ENCODE measurements at regions not wholly inside any gene's neighbourhood (a gene's known extent, or its start where the extent isn't known, plus 50 kb on each side); places are given as distances from the start of the nearest gene placed in this dataset.
"Not testable (repeated sequence)": the region's sequence is repeated elsewhere in the genome, so short reads cannot be mapped to it uniquely, and the experiment has no call there.

DNA sequence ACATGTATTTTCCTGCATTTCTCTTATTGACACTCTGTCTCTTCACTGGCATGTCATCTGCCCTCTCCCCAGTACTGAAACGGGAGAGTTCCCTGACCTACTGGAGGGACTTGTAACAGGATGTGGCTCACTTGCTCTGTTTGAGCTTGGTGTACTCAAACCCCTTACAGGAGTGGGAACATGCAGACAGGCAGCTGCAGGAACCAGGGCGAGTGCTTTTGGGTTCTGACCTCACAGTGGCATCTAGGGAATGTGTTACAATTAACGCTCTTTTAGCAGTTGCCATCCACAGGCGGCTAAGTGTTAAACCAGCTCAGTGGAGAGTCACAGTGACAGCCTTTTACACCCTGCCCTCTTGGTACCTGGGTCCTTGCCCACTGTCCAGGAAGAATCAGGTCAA lies 300.3 kb upstream of the GRAMD2B start:
- no peak overlapping the region for H3K27ac Mint-ChIP-seq
- H3K9me3 Mint-ChIP-seq: no peaks in the 10 kb centered on the region
- H3K36me3 Mint-ChIP-seq: no peaks in the 10 kb centered on the region
- ATAC-seq: peak; percentile 28
- no peaks in the 10 kb centered on the region for H3K4me1 Mint-ChIP-seq
- H3K4me3 Mint-ChIP-seq: no peak overlapping the region
- H3K27me3 Mint-ChIP-seq: no peaks in the 10 kb centered on the region

DNA sequence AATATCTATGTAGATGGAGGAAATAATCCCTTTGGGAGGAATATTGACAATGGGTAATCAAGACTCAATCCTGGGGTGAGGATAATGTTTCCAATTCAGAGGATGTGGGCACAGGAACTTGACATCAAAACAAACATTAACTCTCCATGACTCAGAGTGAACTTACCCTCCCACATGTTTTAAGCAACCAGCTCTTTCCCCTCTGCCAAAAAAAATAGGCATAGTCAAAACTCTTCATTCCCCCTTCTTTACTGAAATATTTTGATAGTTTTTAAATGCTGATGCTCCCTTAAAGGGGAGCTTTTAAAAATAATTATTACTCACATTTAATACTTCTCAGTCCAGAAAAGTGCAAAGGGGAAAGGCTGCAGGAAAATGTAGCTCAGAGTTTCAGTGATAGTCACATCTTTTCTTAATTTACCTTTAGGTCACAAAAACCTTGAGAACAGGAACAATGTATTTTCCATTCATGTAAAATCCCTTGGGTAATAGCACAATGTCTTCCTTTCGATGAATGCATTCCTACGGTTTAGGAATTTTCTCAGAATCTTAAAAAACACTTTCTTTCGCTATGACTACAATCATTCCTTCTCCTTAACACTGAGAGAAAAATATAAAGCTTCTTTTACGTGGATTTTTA lies 298.4 kb upstream of the GRAMD2B start:
- H3K9me3 Mint-ChIP-seq: no peaks in the 10 kb centered on the region
- no peaks in the 10 kb centered on the region for H3K36me3 Mint-ChIP-seq
- H3K27ac Mint-ChIP-seq: no peak overlapping the region
- H3K4me3 Mint-ChIP-seq: no peak overlapping the region
- H3K4me1 Mint-ChIP-seq: no peaks in the 10 kb centered on the region
- H3K27me3 Mint-ChIP-seq: no peaks in the 10 kb centered on the region
- ATAC-seq: no peak

DNA sequence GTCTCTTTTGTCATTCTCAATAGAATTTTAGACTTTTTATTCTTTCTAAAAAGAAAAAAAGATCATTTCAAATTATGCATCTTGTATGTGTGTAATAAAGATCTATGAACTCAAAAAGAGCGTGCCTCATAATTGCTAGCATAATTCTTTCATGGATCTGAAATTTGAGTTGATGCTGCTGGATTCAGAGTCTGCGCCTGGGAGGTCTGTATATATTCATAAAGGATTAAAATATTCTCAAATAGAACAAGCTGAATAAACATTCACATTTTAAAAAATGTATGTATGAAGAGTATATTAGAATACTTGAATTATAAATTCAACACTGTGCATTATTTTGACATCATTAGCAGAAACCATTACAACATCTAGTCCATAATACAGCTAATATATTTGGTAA lies 297.8 kb upstream of the GRAMD2B start:
- H3K27me3 Mint-ChIP-seq: no peaks in the 10 kb centered on the region
- no peak for ATAC-seq
- H3K36me3 Mint-ChIP-seq: no peaks in the 10 kb centered on the region
- no peak overlapping the region for H3K4me3 Mint-ChIP-seq
- H3K27ac Mint-ChIP-seq: no peak overlapping the region
- H3K4me1 Mint-ChIP-seq: no peaks in the 10 kb centered on the region
- no peaks in the 10 kb centered on the region for H3K9me3 Mint-ChIP-seq

DNA sequence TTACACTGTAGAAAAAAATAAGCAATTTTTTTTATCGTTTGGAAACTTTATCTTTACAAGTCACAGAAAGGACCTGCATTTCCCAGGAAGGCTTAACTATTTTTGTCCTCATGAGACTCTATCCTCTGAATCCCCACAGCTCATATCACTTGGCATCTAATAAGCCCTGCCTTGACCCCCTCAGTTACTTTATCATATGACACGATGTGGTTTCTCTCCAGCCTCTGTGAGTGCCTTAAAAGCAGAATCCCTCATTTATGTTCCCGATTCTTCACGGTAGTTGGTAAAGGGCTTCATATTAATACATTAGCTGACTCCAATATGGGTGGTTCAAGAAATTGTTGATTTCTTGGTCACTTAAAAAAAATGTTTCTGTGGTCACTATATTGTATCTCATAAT lies 296.6 kb upstream of the GRAMD2B start:
- no peak for ATAC-seq
- Mint-ChIP-seq H3K36me3 (no peaks in the 10 kb centered on the region), H3K4me3 (no peak overlapping the region), H3K27me3 (no peaks in the 10 kb centered on the region), H3K4me1 (no peaks in the 10 kb centered on the region), H3K9me3 (peaks cover 6% of the 10 kb centered on the region), H3K27ac (no peak overlapping the region)

DNA sequence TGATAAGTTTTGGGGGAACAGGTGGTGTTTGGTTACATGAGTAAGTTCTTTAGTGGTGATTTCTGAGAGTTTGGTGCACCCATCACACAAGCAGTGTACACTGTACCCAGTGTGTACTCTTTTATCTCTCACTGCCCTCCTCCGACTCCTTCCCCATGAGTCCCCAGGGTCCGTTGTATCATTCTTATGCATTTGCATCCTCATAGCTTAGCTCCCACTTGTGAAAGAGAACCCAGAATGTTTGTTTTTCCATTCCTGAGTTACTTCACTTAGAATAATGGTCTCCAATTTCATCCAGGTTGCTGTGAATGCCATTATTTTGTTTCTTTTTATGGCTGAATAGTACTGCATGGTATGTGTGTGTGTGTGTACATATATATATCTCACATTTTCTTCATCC lies 295.8 kb upstream of the GRAMD2B start:
- H3K9me3 Mint-ChIP-seq, H3K36me3 Mint-ChIP-seq, H3K4me3 Mint-ChIP-seq, H3K27ac Mint-ChIP-seq, H3K4me1 Mint-ChIP-seq, H3K27me3 Mint-ChIP-seq, ATAC-seq: not testable (repeated sequence)

DNA sequence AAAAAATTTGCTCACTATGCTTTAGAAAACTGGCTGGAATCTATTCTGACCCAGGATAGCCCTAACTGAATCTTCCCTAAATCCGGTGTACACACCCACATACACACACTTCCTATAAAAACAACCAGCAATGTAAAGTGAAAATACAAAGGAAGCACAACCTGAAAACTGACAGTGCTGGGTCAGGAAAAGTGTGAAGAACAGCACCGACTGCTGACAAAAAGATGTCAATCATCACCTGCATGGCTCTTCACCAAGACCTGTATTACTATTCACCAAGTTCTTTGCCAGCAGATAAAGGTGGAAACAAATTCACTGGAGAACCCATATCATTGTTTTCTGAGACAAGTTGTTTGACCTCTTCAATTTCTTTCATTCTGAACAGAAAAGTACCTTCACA lies 293.8 kb upstream of the GRAMD2B start:
- H3K4me3 Mint-ChIP-seq: no peak overlapping the region
- H3K27me3 Mint-ChIP-seq: no peaks in the 10 kb centered on the region

DNA sequence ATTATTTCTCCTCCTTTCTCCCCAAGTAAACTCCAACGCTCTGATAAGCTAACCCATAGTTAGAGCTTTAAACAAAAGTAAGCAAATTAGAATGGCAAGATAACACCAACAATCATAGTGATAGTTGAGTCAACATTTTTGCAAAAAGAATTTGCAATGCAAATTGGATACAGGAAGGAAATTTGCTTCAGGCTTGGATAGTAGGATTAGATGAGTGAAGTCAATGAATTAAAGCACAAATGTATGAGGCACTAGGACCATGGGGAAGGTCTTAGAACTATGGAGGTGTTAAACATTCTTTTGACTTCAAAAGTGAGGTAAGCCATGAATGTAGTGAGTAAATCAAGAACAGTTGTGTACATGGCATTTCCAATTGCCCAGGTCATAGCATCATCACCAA lies 289.8 kb upstream of the GRAMD2B start:
- H3K4me1 Mint-ChIP-seq: no peaks in the 10 kb centered on the region
- no peak overlapping the region for H3K4me3 Mint-ChIP-seq
- no peaks in the 10 kb centered on the region for H3K27me3 Mint-ChIP-seq
- no peak overlapping the region for H3K27ac Mint-ChIP-seq
- no peak for ATAC-seq
- no peaks in the 10 kb centered on the region for H3K36me3 Mint-ChIP-seq
- H3K9me3 Mint-ChIP-seq: peaks cover 9% of the 10 kb centered on the region

More for the DNA sequence above, 293.8 kb upstream of the GRAMD2B start:
- no peaks in the 10 kb centered on the region for H3K36me3 Mint-ChIP-seq
- peaks cover 7% of the 10 kb centered on the region for H3K9me3 Mint-ChIP-seq
- ATAC-seq: no peak
- no peak overlapping the region for H3K27ac Mint-ChIP-seq
- H3K4me1 Mint-ChIP-seq: no peaks in the 10 kb centered on the region

DNA sequence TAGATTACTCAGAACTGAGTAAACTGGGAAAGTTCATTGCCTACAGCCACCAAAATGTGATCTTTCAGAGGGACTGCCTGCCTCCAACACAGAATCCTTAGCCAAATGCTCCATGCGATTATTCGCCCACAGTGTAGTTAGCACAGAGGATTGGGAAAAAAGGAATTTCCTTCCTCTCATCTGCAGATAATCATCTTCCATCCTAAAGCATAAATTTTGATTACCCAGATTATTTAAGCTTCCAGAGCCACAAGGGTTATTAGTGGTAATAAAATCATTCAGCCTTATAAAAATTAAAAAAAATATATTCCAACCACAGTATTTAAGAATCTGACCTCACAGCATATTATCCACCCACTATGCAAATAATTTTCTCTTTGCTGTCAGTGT lies 285.3 kb upstream of the GRAMD2B start:
- H3K27ac Mint-ChIP-seq: no peak overlapping the region
- no peak for ATAC-seq
- no peak overlapping the region for H3K4me3 Mint-ChIP-seq
- no peaks in the 10 kb centered on the region for H3K27me3 Mint-ChIP-seq
- H3K36me3 Mint-ChIP-seq: no peaks in the 10 kb centered on the region
- peaks cover 3% of the 10 kb centered on the region for H3K9me3 Mint-ChIP-seq
- no peaks in the 10 kb centered on the region for H3K4me1 Mint-ChIP-seq

DNA sequence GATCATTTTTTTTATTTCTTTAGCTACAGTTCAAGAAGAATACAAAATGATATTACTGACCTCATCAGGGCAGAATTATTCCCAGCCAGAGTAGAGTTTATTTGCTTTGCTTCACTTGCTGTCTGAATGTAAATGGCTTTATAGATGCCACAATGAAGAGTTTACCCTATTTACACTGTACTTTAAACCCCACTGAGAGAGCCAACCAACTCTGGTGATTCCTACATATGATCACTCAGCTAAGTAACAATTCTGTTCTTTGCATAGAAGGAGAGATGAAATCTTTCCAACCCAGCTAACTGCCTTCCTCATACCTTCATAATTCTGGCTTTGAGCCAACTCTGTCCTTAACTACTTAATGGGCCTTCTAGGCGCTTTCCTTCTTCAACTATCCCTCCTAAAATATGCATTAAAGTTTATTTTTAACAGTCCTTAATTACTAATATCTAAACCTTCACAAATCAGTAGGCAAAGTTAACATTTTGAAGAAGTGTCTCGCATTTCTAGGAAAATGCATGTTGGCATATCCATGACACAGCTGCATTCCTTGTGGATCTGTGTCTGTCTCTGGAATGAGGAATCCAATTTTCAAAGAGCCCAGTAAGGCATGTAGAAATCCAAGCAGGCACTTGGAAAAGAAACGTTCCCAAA lies 284.8 kb upstream of the GRAMD2B start:
- ATAC-seq: no peak
- H3K4me1 Mint-ChIP-seq: no peaks in the 10 kb centered on the region
- no peak overlapping the region for H3K27ac Mint-ChIP-seq
- no peak overlapping the region for H3K4me3 Mint-ChIP-seq
- H3K27me3 Mint-ChIP-seq: no peaks in the 10 kb centered on the region
- H3K36me3 Mint-ChIP-seq: no peaks in the 10 kb centered on the region
- peaks cover 3% of the 10 kb centered on the region for H3K9me3 Mint-ChIP-seq

DNA sequence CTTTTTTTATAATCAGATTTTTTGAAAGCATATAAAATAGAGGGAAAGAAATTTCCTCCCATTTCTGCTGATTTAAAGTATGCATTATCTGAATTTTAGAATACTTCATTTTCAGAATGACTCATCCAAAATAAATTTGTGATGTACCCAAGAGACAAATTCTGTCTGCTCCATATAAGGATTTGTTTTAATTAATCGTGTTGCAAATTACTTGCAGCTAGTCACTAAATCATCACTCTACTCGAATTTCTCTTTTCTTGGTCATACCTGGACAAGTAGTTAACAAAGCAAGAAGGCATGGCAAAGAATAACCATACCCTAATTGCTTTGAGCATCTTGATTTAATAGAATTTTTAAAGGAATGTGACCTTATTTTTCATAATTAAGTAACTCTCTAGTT lies 284.1 kb upstream of the GRAMD2B start:
- ATAC-seq: no peak

DNA sequence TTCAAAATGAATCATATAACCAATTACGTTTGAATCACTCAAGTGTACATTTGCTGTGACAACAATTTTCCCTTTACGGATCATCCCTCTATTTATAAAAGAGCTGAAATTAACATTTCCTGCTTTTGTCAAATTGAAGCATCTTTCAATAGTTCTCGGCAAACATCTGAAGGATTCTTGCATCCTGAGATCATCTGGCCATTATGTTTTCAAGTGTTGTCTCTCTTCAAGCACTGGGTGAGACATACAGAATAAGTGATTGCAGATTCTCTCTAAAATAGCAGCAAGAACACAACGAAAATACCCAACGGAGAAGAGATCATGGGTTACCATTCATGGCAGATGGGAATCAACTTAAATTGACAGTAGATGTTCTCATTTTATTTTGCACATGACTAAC lies 283.4 kb upstream of the GRAMD2B start:
- H3K27me3 Mint-ChIP-seq: no peaks in the 10 kb centered on the region
- no peak for ATAC-seq
- H3K27ac Mint-ChIP-seq: no peak overlapping the region
- H3K36me3 Mint-ChIP-seq: no peaks in the 10 kb centered on the region
- H3K4me1 Mint-ChIP-seq: no peaks in the 10 kb centered on the region
- no peak overlapping the region for H3K4me3 Mint-ChIP-seq
- H3K9me3 Mint-ChIP-seq: no peaks in the 10 kb centered on the region

More for the DNA sequence above, 284.1 kb upstream of the GRAMD2B start:
- Mint-ChIP-seq H3K27me3 (no peaks in the 10 kb centered on the region), H3K36me3 (no peaks in the 10 kb centered on the region), H3K27ac (no peak overlapping the region), H3K9me3 (peaks cover 3% of the 10 kb centered on the region), H3K4me1 (no peaks in the 10 kb centered on the region), H3K4me3 (no peak overlapping the region)

DNA sequence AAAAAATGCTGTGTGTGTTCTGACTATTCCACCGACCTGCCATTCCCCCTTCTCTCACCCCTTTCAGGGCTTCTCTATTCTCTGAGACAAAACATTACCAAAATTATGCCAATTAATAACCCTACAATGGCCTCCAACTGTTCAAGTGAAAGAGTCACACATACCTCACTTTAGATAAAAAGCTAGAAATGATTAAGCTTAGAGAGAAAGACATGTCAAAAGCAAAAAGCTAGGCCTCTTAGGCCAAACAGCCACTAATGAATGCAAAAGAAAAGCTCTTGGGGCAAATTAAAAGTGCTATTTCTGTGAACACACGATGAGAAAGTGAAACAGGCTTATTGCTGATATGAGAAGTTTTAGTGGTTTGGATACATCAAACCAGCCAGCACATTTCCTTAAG lies 279.6 kb upstream of the GRAMD2B start:
- Mint-ChIP-seq H3K9me3 (no peaks in the 10 kb centered on the region), H3K36me3 (no peaks in the 10 kb centered on the region), H3K4me1 (no peaks in the 10 kb centered on the region), H3K4me3 (no peak overlapping the region), H3K27me3 (no peaks in the 10 kb centered on the region), H3K27ac (no peak overlapping the region)
- no peak for ATAC-seq

DNA sequence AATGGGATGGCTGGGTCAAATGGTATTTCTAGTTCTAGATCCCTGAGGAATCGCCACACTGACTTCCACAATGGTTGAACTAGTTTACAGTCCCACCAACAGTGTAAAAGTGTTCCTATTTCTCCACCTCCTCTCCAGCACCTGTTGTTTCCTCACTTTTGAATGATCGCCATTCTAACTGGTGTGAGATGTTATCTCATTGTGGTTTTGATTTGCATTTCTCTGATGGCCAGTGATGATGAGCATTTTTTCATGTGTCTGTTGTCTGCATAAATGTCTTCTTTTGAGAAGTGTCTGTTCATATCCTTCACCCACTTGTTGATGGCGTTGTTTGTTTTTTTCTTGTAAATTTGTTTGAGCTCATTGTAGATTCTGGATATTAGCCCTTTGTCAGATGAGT lies 272.9 kb upstream of the GRAMD2B start:
- not testable (repeated sequence) for H3K4me3 Mint-ChIP-seq, ATAC-seq, H3K27me3 Mint-ChIP-seq, H3K4me1 Mint-ChIP-seq, H3K27ac Mint-ChIP-seq, H3K9me3 Mint-ChIP-seq, H3K36me3 Mint-ChIP-seq

DNA sequence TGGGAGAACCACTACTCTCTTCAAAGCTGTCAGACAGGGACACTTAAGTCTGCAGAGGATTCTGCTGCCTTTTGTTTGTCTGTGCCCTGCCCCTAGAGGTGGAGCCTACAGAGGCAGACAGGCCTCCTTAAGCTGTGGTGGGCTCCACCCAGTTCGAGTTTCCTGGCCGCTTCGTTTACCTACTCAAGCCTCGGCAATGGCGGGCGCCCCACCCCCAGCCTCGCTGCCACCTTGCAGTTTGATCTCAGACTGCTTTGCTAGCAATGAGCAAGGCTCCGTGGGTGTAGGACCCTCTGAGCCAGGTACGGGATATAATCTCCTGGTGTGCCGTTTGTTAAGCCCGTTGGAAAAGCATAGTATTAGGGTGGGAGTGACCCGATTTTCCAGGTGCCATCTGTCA lies 267.9 kb upstream of the GRAMD2B start:
- not testable (repeated sequence) for H3K36me3 Mint-ChIP-seq, H3K4me1 Mint-ChIP-seq, H3K4me3 Mint-ChIP-seq, ATAC-seq, H3K27ac Mint-ChIP-seq
- H3K27me3 Mint-ChIP-seq: peaks cover 31% of the 10 kb centered on the region
- H3K9me3 Mint-ChIP-seq: peaks cover 10% of the 10 kb centered on the region

DNA sequence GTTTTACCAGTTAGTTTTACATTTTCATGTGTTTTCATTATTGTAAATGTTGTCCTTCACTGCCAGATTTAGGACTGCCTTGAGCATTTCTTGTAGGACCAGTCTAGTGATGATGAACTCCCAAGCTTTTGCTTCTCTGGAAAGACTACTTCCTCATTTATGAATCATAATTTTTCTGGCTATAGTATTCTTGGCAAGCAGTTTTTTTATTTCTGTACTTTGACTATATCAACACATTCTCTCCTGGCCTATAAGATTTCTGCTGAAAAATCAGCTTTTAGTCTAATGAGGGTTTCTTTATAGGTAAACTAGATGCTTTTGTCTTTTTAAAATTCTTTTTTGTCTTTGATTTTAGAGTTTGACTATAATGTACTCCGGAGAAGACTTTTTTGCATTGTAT lies 256.8 kb upstream of the GRAMD2B start:
- no peak overlapping the region for H3K4me3 Mint-ChIP-seq
- ATAC-seq: no peak
- H3K36me3 Mint-ChIP-seq: no peaks in the 10 kb centered on the region
- no peak overlapping the region for H3K27ac Mint-ChIP-seq
- H3K9me3 Mint-ChIP-seq: peaks cover 22% of the 10 kb centered on the region
- no peaks in the 10 kb centered on the region for H3K27me3 Mint-ChIP-seq
- H3K4me1 Mint-ChIP-seq: no peaks in the 10 kb centered on the region

DNA sequence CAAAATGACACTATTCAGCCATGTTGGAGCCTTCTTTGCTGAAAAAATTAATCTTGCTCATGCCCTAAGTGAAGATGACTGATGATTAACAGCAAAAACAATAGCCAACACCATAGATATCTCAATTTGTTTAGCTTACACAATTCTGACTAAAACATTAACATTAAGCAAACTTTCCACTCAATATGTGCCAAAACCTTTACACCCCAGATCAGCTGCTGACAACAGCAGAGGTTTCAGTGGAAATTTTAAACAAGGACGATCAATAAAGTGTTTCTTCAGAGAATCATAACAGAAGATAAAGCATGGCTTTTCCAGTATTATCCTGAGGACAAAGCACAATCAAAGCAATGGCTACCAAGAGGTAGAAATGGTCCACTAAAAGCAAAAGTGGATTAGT lies 254.4 kb upstream of the GRAMD2B start:
- H3K27ac Mint-ChIP-seq: no peak overlapping the region
- no peak for ATAC-seq

More for the DNA sequence above, 254.4 kb upstream of the GRAMD2B start:
- Mint-ChIP-seq H3K27me3 (peaks cover 12% of the 10 kb centered on the region), H3K9me3 (peaks cover 22% of the 10 kb centered on the region), H3K36me3 (no peaks in the 10 kb centered on the region), H3K4me3 (no peak overlapping the region), H3K4me1 (no peaks in the 10 kb centered on the region)
